Lower leg skin (tissue), 3 donors: ENCODE measurements at regions not wholly inside any gene's neighbourhood (a gene's known extent, or its start where the extent isn't known, plus 50 kb on each side); places are given as distances from the start of the nearest gene placed in this dataset.

ENCODE experiments used
- CTCF ChIP-seq, 3 donors: fragments of 450-650 bp; IDR thresholded peaks; one replicate each; pipeline ENCODE4 v1.5.1; 2016; ENCODE audit warnings: antibody characterized with exemption in 3 of 3, mild to moderate bottlenecking in 3 of 3, moderate library complexity in 2 of 3
- POLR2A ChIP-seq, 2 donors: fragments of 450-650 bp; IDR thresholded peaks; one replicate each; pipeline ENCODE4 v1.6.1; 2016 to 2017; ENCODE audit warnings: antibody characterized with exemption in 2 of 2, mild to moderate bottlenecking in 1 of 2, moderate library complexity in 1 of 2

- TF ChIP-seq CTCF (IDR thresholded peaks at IDR 0.05) (no peak), POLR2A (IDR thresholded peaks at IDR 0.05) (no peak)
These were observed 1082.1 kb downstream of the AACS start for GRCh38 chr12:126147321-126147720.
